Hematopoietic multipotent progenitor cell treated with erythropoietin and hydrocortisone succinate and interleukin-3 and kit ligand, for 4 days (in vitro differentiated cells): ENCODE measurements at regions not wholly inside any gene's neighbourhood (a gene's known extent, or its start where the extent isn't known, plus 50 kb on each side); places are given as distances from the start of the nearest gene placed in this dataset.
A peak's percentile ranks its signal among the peaks of the same experiment; 100 is the strongest.

Experiments
- DNase-seq: peaks from one replicate; pipeline ENCODE4 v3.0.0-alpha.2; 2015

- no peak for DNase-seq
Observed at GRCh38 chr12:90301095-90301494, 592.5 kb upstream of the ATP2B1 start.

GRCh38 chr12:90299666-90300065 lies 591.0 kb upstream of the ATP2B1 start:
- no peak for DNase-seq

- no peak for DNase-seq
Observed at GRCh38 chr12:90299121-90299520, 590.5 kb upstream of the ATP2B1 start.

- DNase-seq = no peak
Observed at GRCh38 chr12:90298289-90298948, 589.8 kb upstream of the ATP2B1 start.

GRCh38 chr12:90295858-90296257 lies 587.2 kb upstream of the ATP2B1 start:
- no peak for DNase-seq

GRCh38 chr12:90292183-90292582 lies 583.5 kb upstream of the ATP2B1 start:
- no peak for DNase-seq

- DNase-seq = no peak
Observed at GRCh38 chr12:90290980-90291975, 582.6 kb upstream of the ATP2B1 start.

- peak; percentile 10 for DNase-seq
Observed at GRCh38 chr12:90287585-90287984, 578.9 kb upstream of the ATP2B1 start.

- no peak for DNase-seq
Observed at GRCh38 chr12:90281154-90281868, 572.7 kb upstream of the ATP2B1 start.

GRCh38 chr12:90280564-90281058 lies 572.0 kb upstream of the ATP2B1 start:
- DNase-seq = no peak

- no peak for DNase-seq
Observed at GRCh38 chr12:90280033-90280432, 571.4 kb upstream of the ATP2B1 start.

GRCh38 chr12:90275088-90275487 lies 566.5 kb upstream of the ATP2B1 start:
- DNase-seq = no peak

GRCh38 chr12:90274407-90274806 lies 565.8 kb upstream of the ATP2B1 start:
- DNase-seq = no peak

GRCh38 chr12:90268574-90268973 lies 559.9 kb upstream of the ATP2B1 start:
- no peak for DNase-seq

GRCh38 chr12:90262251-90262650 lies 553.6 kb upstream of the ATP2B1 start:
- no peak for DNase-seq

- no peak for DNase-seq
Observed at GRCh38 chr12:90261283-90261682, 552.6 kb upstream of the ATP2B1 start.

- DNase-seq = no peak
Observed at GRCh38 chr12:90260136-90260535, 551.5 kb upstream of the ATP2B1 start.

- DNase-seq = no peak
Observed at GRCh38 chr12:90257927-90258624, 549.4 kb upstream of the ATP2B1 start.

- DNase-seq = no peak
Observed at GRCh38 chr12:90254796-90255195, 546.2 kb upstream of the ATP2B1 start.

- peak; percentile 89 for DNase-seq
Observed at GRCh38 chr12:90253674-90254181, 545.1 kb upstream of the ATP2B1 start.

- DNase-seq = peak; percentile 55
Observed at GRCh38 chr12:90253136-90253535, 544.5 kb upstream of the ATP2B1 start.

- peak; percentile 20 for DNase-seq
Observed at GRCh38 chr12:90250766-90251165, 542.1 kb upstream of the ATP2B1 start.
